Neuronal stem cell (in vitro differentiated cells): ENCODE measurements at regions not wholly inside any gene's neighbourhood (a gene's known extent, or its start where the extent isn't known, plus 50 kb on each side); places are given as distances from the start of the nearest gene placed in this dataset.

Source experiments
- DNase-seq: peaks from one replicate; pipeline ENCODE4 v3.0.0-alpha.2; 2013; ENCODE audit warnings: low spot score
- H2AFZ ChIP-seq: one replicate; pipeline ENCODE4 v1.6.1; 2013; ENCODE audit warnings: mild to moderate bottlenecking, low read length, inconsistent platforms
- H2AK5ac ChIP-seq: 2 replicates; pipeline ENCODE4 v1.6.1; 2013; ENCODE audit warnings: low read depth, mild to moderate bottlenecking, inconsistent platforms, low read length, moderate library complexity, mixed read lengths
- H2BK120ac ChIP-seq: 2 replicates; pipeline ENCODE4 v1.6.1; 2013; ENCODE audit warnings: low read depth, mild to moderate bottlenecking, inconsistent platforms, low read length, moderate library complexity, mixed read lengths
- H2BK12ac ChIP-seq: one replicate; pipeline ENCODE4 v1.6.1; 2013; ENCODE audit warnings: low read length, inconsistent platforms
- H2BK15ac ChIP-seq: 2 replicates; pipeline ENCODE4 v1.6.1; 2013; ENCODE audit warnings: mild to moderate bottlenecking, low read length, inconsistent platforms, mixed read lengths
- H2BK5ac ChIP-seq: one replicate; pipeline ENCODE4 v1.6.1; 2013; ENCODE audit warnings: inconsistent platforms, mild to moderate bottlenecking, low read length, moderate library complexity
- H3K14ac ChIP-seq: one replicate; pipeline ENCODE4 v1.6.1; 2013; ENCODE audit warnings: low read length, inconsistent platforms
- H3K18ac ChIP-seq: 2 replicates; pipeline ENCODE4 v1.6.1; 2013; ENCODE audit warnings: low read length, inconsistent platforms
- H3K23ac ChIP-seq: 2 replicates; pipeline ENCODE4 v1.6.1; 2013; ENCODE audit warnings: low read depth, mild to moderate bottlenecking, mixed read lengths, low read length, inconsistent platforms; ENCODE audit not compliant: poor library complexity
- H3K27ac ChIP-seq: replicated peaks from 3 replicates; pipeline ENCODE4 v1.5.1; 2013; ENCODE audit warnings: low read length, inconsistent platforms
- H3K27me3 ChIP-seq, 3 experiments: 2 replicates each; pipeline ENCODE4 v1.6.1; 2013; ENCODE audit warnings: low read length in 3 of 3, mild to moderate bottlenecking in 2 of 3, inconsistent platforms in 1 of 3, low read depth in 1 of 3, mixed read lengths in 1 of 3, moderate library complexity in 1 of 3; ENCODE audit not compliant: control insufficient read depth in 3 of 3, insufficient read depth in 3 of 3
- H3K36me3 ChIP-seq, 2 donors: replicated peaks in 1 of 2; 2 replicates each; pipeline ENCODE4 v1.6.1; 2013; ENCODE audit warnings: low read length in 2 of 2; ENCODE audit not compliant: control insufficient read depth in 2 of 2, insufficient read depth in 2 of 2
- H3K4ac ChIP-seq: 2 replicates; pipeline ENCODE4 v1.6.1; 2013; ENCODE audit warnings: inconsistent platforms, mild to moderate bottlenecking, low read length, moderate library complexity
- H3K4me1 ChIP-seq, 2 donors: 1 replicate in 1 of 2; 2 replicates in 1 of 2; pipeline ENCODE4 v1.6.1; 2013; ENCODE audit warnings: low read length in 2 of 2, low read depth in 1 of 2; ENCODE audit not compliant: control insufficient read depth in 2 of 2, insufficient read depth in 1 of 2
- H3K4me2 ChIP-seq: one replicate; pipeline ENCODE4 v1.6.1; 2013; ENCODE audit warnings: mild to moderate bottlenecking, low read length, inconsistent platforms; ENCODE audit not compliant: insufficient read depth, poor library complexity, severe bottlenecking
- H3K4me3 ChIP-seq, 2 donors: 2 replicates each; pipeline ENCODE4 v1.5.1; 2013; ENCODE audit warnings: low read length in 2 of 2, mild to moderate bottlenecking in 2 of 2, inconsistent platforms in 1 of 2, moderate library complexity in 1 of 2
- H3K79me1 ChIP-seq: one replicate; pipeline ENCODE4 v1.6.1; 2013; ENCODE audit warnings: low read depth, mild to moderate bottlenecking, inconsistent platforms, low read length, moderate library complexity
- H3K9ac ChIP-seq: one replicate; pipeline ENCODE4 v1.6.1; 2013; ENCODE audit warnings: mild to moderate bottlenecking, low read depth, low read length, inconsistent platforms; ENCODE audit not compliant: poor library complexity
- H3K9me3 ChIP-seq, 2 donors: replicated peaks in 1 of 2; 2 replicates each; pipeline versions ENCODE3 to v1.6.1; 2013; ENCODE audit warnings: low read length in 2 of 2, mild to moderate bottlenecking in 2 of 2, inconsistent platforms in 1 of 2, low read depth in 1 of 2, mixed read lengths in 1 of 2, moderate library complexity in 1 of 2; ENCODE audit not compliant: control insufficient read depth in 2 of 2, insufficient read depth in 1 of 2
- H4K8ac ChIP-seq: one replicate; pipeline ENCODE4 v1.6.1; 2013; ENCODE audit warnings: low read depth, mild to moderate bottlenecking, inconsistent platforms, low read length, moderate library complexity
- H4K91ac ChIP-seq: one replicate; pipeline ENCODE4 v1.6.1; 2013; ENCODE audit warnings: low read length, low read depth, mild to moderate bottlenecking, inconsistent platforms; ENCODE audit not compliant: poor library complexity
- WGBS, 2 donors: extraction: QIAGEN DNeasy Blood & Tissue Kit; methylation state at CpG; one replicate each; pipeline ENCODE4 v1.1.7; 2013; ENCODE audit warnings: missing lambda C conversion rate in 2 of 2, mixed read lengths in 1 of 2; ENCODE audit not compliant: insufficient read length in 2 of 2, insufficient replicate concordance in 1 of 2; ENCODE audit errors: extremely low coverage in 2 of 2; 5-methylcytosine and 5-hydroxymethylcytosine counted together

GRCh38 chr6:137793805-137794515 is 73.1 kb upstream of the TNFAIP3 start:
- H3K9me3 ChIP-seq: no peaks in the 10 kb centered on the region
- no peak overlapping the region for H3K18ac ChIP-seq
- no peak overlapping the region for H2BK15ac ChIP-seq
- H3K23ac ChIP-seq: no peak overlapping the region
- H4K91ac ChIP-seq: no peak overlapping the region
- H3K9ac ChIP-seq: no peak overlapping the region
- no peak overlapping the region for H2BK120ac ChIP-seq
- H2AFZ ChIP-seq: peak overlapping the region; percentile 42
- H4K8ac ChIP-seq: no peak overlapping the region
- no peak overlapping the region for H3K14ac ChIP-seq
- H3K27ac ChIP-seq: no peak overlapping the region
- H3K4me1 ChIP-seq: peaks cover 2 to 5% of the 10 kb centered on the region in 2 donors
- no peaks in the 10 kb centered on the region for H3K79me1 ChIP-seq
- no peak overlapping the region for H2BK5ac ChIP-seq
- no peaks in the 10 kb centered on the region for H3K36me3 ChIP-seq
- no peak for DNase-seq
- no peak overlapping the region for H2BK12ac ChIP-seq
- H3K27me3 ChIP-seq: no peaks in the 10 kb centered on the region
- no peak overlapping the region for H3K4ac ChIP-seq
- H3K4me3 ChIP-seq: no peak overlapping the region
- H2AK5ac ChIP-seq: no peak overlapping the region
- 100% methylated on average over 2 of the region's 8 CpGs; no CpG with 5 or more reads in 1 of the 2 donors for WGBS, 2 donors
- no peak overlapping the region for H3K4me2 ChIP-seq

- Histone ChIP-seq H3K27me3 (no peaks in the 10 kb centered on the region), H3K23ac (no peak overlapping the region), H3K36me3 (no peaks in the 10 kb centered on the region), H3K9me3 (no peaks in the 10 kb centered on the region), H3K4ac (no peak overlapping the region), H3K27ac (no peak overlapping the region), H4K8ac (no peak overlapping the region), H2AK5ac (no peak overlapping the region), H3K79me1 (no peaks in the 10 kb centered on the region), H3K4me3 (no peak overlapping the region), H3K4me2 (no peak overlapping the region), H2BK5ac (no peak overlapping the region), H2BK120ac (no peak overlapping the region), H3K4me1 (peaks cover 2 to 5% of the 10 kb centered on the region in 2 donors), H3K9ac (no peak overlapping the region), H2BK15ac (no peak overlapping the region), H2BK12ac (no peak overlapping the region), H2AFZ (peak overlapping the region; percentile 42), H4K91ac (no peak overlapping the region), H3K18ac (no peak overlapping the region), H3K14ac (no peak overlapping the region)
- no CpG with 5 or more reads among the region's 4 CpGs for WGBS, 2 donors
- no peak for DNase-seq
These were observed 72.4 kb upstream of the TNFAIP3 start for GRCh38 chr6:137794516-137795201.

GRCh38 chr6:137795501-137795900 is 71.6 kb upstream of the TNFAIP3 start:
- Histone ChIP-seq H3K18ac (no peak overlapping the region), H3K79me1 (no peaks in the 10 kb centered on the region), H3K14ac (no peak overlapping the region), H3K4me1 (peaks cover 2 to 5% of the 10 kb centered on the region in 2 donors), H3K23ac (no peak overlapping the region), H2BK5ac (no peak overlapping the region), H2BK15ac (no peak overlapping the region), H3K4me3 (no peak overlapping the region), H2BK120ac (no peak overlapping the region), H4K91ac (no peak overlapping the region), H3K9ac (no peak overlapping the region), H2AK5ac (no peak overlapping the region), H3K9me3 (no peaks in the 10 kb centered on the region), H3K4ac (no peak overlapping the region), H3K27me3 (no peaks in the 10 kb centered on the region), H4K8ac (no peak overlapping the region), H2BK12ac (no peak overlapping the region), H2AFZ (no peak overlapping the region), H3K36me3 (no peaks in the 10 kb centered on the region), H3K27ac (no peak overlapping the region), H3K4me2 (no peak overlapping the region)
- WGBS, 2 donors: no CpG with 5 or more reads among the region's 3 CpGs
- no peak for DNase-seq

GRCh38 chr6:137798261-137798660 is 68.8 kb upstream of the TNFAIP3 start:
- no peak overlapping the region for H3K4me3 ChIP-seq
- H3K4me2 ChIP-seq: no peak overlapping the region
- H4K91ac ChIP-seq: no peak overlapping the region
- H2AK5ac ChIP-seq: no peak overlapping the region
- no peak overlapping the region for H3K23ac ChIP-seq
- no peak for DNase-seq
- no peak overlapping the region for H2BK5ac ChIP-seq
- H3K79me1 ChIP-seq: no peaks in the 10 kb centered on the region
- WGBS, 2 donors: no CpG with 5 or more reads among the region's 3 CpGs
- no peak overlapping the region for H3K27ac ChIP-seq
- no peak overlapping the region for H2AFZ ChIP-seq
- H3K18ac ChIP-seq: no peak overlapping the region
- no peak overlapping the region for H3K14ac ChIP-seq
- H3K9ac ChIP-seq: no peak overlapping the region
- no peak overlapping the region for H2BK120ac ChIP-seq
- H3K4ac ChIP-seq: no peak overlapping the region
- no peak overlapping the region for H2BK12ac ChIP-seq
- H3K4me1 ChIP-seq: peaks cover 2 to 5% of the 10 kb centered on the region in 2 donors
- H3K36me3 ChIP-seq: no peaks in the 10 kb centered on the region
- no peaks in the 10 kb centered on the region for H3K9me3 ChIP-seq
- H4K8ac ChIP-seq: no peak overlapping the region
- H2BK15ac ChIP-seq: no peak overlapping the region
- H3K27me3 ChIP-seq: no peaks in the 10 kb centered on the region
